ENCODE measurements at regions not wholly inside any gene's neighbourhood (a gene's known extent, or its start where the extent isn't known, plus 50 kb on each side); places are given as distances from the start of the nearest gene placed in this dataset.
A peak's percentile ranks its signal among the peaks of the same experiment; 100 is the strongest.

- no peak for DNase-seq
These were observed 373.3 kb upstream of the DIAPH2 start for GRCh38 chrX:96311366-96311765.

- no peak for DNase-seq
These were observed 369.7 kb upstream of the DIAPH2 start for GRCh38 chrX:96314985-96315384.

- DNase-seq: no peak
These were observed 322.8 kb upstream of the DIAPH2 start for GRCh38 chrX:96361844-96362243.

GRCh38 chrX:96372313-96373046, 312.2 kb upstream of the DIAPH2 start:
- DNase-seq: peak; percentile 17

GRCh38 chrX:96373047-96373355, 311.6 kb upstream of the DIAPH2 start:
- DNase-seq: no peak

- DNase-seq: no peak
These were observed 308.4 kb upstream of the DIAPH2 start for GRCh38 chrX:96376266-96376665.

- DNase-seq: no peak
These were observed 304.7 kb upstream of the DIAPH2 start for GRCh38 chrX:96379951-96380350.

- DNase-seq: no peak
These were observed 302.6 kb upstream of the DIAPH2 start for GRCh38 chrX:96382018-96382417.

- no peak for DNase-seq
These were observed 301.2 kb upstream of the DIAPH2 start for GRCh38 chrX:96383428-96383827.

GRCh38 chrX:96386325-96386724, 298.3 kb upstream of the DIAPH2 start:
- no peak for DNase-seq

- no peak for DNase-seq
These were observed 297.7 kb upstream of the DIAPH2 start for GRCh38 chrX:96386981-96387380.

- DNase-seq: no peak
These were observed 296.8 kb upstream of the DIAPH2 start for GRCh38 chrX:96387801-96388200.

- DNase-seq: no peak
These were observed 295.2 kb upstream of the DIAPH2 start for GRCh38 chrX:96389281-96390047.

- DNase-seq: no peak
These were observed 290.0 kb upstream of the DIAPH2 start for GRCh38 chrX:96394598-96394997.

GRCh38 chrX:96403446-96403845, 281.2 kb upstream of the DIAPH2 start:
- DNase-seq: no peak

GRCh38 chrX:96405842-96406241, 278.8 kb upstream of the DIAPH2 start:
- DNase-seq: no peak

GRCh38 chrX:96407072-96407471, 277.6 kb upstream of the DIAPH2 start:
- DNase-seq: no peak

- no peak for DNase-seq
These were observed 277.1 kb upstream of the DIAPH2 start for GRCh38 chrX:96407501-96407900.

- no peak for DNase-seq
These were observed 276.7 kb upstream of the DIAPH2 start for GRCh38 chrX:96407981-96408380.

GRCh38 chrX:96410927-96411326, 273.7 kb upstream of the DIAPH2 start:
- no peak for DNase-seq

GRCh38 chrX:96417695-96418094, 266.9 kb upstream of the DIAPH2 start:
- no peak for DNase-seq

GRCh38 chrX:96424007-96424406, 260.6 kb upstream of the DIAPH2 start:
- DNase-seq: no peak

- DNase-seq: no peak
These were observed 259.4 kb upstream of the DIAPH2 start for GRCh38 chrX:96425200-96425599.

- DNase-seq: no peak
These were observed 253.7 kb upstream of the DIAPH2 start for GRCh38 chrX:96430756-96431455.

Measured in NCI-H2081 treated with DMSO at 0.1 percent for 48 hours (cell line).